ENCODE measurements at regions not wholly inside any gene's neighbourhood (a gene's known extent, or its start where the extent isn't known, plus 50 kb on each side); places are given as distances from the start of the nearest gene placed in this dataset.

DNA sequence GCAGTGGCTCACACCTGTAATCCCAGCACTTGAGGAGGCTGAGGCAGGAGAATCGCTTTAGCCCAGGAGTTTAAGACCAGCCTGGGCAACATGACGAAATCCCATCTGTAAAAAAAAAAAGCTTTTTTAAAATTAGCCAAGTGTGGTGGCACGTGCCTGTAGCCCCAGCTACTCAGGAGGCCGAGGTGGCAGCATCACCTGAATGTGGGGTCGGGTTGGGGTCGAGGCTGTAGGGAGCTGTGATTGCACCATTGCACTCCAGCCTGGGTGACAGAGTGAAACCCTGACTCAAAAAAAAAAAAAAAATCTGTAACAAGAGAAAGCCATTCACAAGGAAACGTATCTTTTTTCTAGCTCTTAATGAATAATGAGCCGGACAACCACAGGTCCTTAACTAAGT lies 74.7 kb upstream of the DLG1 start:
- WGBS (ENCODE audit: insufficient coverage), result 87% methylated on average over 5 of the region's 8 CpGs
- Mint-ChIP-seq H3K4me3 (no peak overlapping the region), H3K9me3 (peaks cover 0 to 2% (median 0%) of the 10 kb centered on the region in 7 donors), H3K27ac (no peak overlapping the region), H3K27me3 (ENCODE audit: low read depth in 3 of 3) (peaks cover 10 to 14% (median 12%) of the 10 kb centered on the region in 3 donors), H3K36me3 (no peaks in the 10 kb centered on the region), H3K4me1 (no peaks in the 10 kb centered on the region)
- TF ChIP-seq, protein P1, sequence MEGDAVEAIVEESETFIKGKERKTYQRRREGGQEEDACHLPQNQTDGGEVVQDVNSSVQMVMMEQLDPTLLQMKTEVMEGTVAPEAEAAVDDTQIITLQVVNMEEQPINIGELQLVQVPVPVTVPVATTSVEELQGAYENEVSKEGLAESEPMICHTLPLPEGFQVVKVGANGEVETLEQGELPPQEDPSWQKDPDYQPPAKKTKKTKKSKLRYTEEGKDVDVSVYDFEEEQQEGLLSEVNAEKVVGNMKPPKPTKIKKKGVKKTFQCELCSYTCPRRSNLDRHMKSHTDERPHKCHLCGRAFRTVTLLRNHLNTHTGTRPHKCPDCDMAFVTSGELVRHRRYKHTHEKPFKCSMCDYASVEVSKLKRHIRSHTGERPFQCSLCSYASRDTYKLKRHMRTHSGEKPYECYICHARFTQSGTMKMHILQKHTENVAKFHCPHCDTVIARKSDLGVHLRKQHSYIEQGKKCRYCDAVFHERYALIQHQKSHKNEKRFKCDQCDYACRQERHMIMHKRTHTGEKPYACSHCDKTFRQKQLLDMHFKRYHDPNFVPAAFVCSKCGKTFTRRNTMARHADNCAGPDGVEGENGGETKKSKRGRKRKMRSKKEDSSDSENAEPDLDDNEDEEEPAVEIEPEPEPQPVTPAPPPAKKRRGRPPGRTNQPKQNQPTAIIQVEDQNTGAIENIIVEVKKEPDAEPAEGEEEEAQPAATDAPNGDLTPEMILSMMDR (IDR thresholded peaks at IDR 0.05), result no peak
- H4K20me1 ChIP-seq (ENCODE audit: insufficient read depth, low read length), result no peaks in the 10 kb centered on the region
- H3K27ac ChIP-seq (ENCODE audit: low read depth in 1 of 2, low read length in 2 of 2), result no peak overlapping the region
- no peaks in the 10 kb centered on the region for H3K4me1 ChIP-seq (ENCODE audit: control insufficient read depth in 1 of 2, insufficient read depth in 2 of 2, low read length in 2 of 2)
- intact Hi-C loops (cut with micrococcal nuclease), result no loop called here
- H3K4me3 ChIP-seq (replicated peaks in 1 of 3; ENCODE audit: low read depth in 2 of 3, low read length in 3 of 3), result no peak overlapping the region
- no peak for DNase-seq
- H3K36me3 ChIP-seq (replicated peaks in 1 of 2; ENCODE audit: control insufficient read depth in 1 of 2, insufficient read depth in 2 of 2, low read length in 2 of 2), result no peaks in the 10 kb centered on the region
- H3K9ac ChIP-seq (ENCODE audit: insufficient read depth, low read length, poor library complexity, severe bottlenecking), result no peak overlapping the region
- no peaks in the 10 kb centered on the region for H3K9me3 ChIP-seq (replicated peaks in 1 of 2; ENCODE audit: control insufficient read depth in 1 of 2, insufficient read depth in 1 of 2, low read length in 2 of 2)
- H3K4me2 ChIP-seq (replicated peaks; ENCODE audit: extremely low read depth, low read length, poor library complexity, severe bottlenecking), result no peak overlapping the region
- H3K79me2 ChIP-seq (ENCODE audit: insufficient read depth, low read length), result no peaks in the 10 kb centered on the region
- H2AFZ ChIP-seq (ENCODE audit: insufficient read depth, low read depth, low read length, poor library complexity, severe bottlenecking), result no peak overlapping the region
- H3K27me3 ChIP-seq (ENCODE audit: control insufficient read depth in 2 of 2, insufficient read depth in 2 of 2, low read length in 2 of 2), result no peaks in the 10 kb centered on the region

DNA sequence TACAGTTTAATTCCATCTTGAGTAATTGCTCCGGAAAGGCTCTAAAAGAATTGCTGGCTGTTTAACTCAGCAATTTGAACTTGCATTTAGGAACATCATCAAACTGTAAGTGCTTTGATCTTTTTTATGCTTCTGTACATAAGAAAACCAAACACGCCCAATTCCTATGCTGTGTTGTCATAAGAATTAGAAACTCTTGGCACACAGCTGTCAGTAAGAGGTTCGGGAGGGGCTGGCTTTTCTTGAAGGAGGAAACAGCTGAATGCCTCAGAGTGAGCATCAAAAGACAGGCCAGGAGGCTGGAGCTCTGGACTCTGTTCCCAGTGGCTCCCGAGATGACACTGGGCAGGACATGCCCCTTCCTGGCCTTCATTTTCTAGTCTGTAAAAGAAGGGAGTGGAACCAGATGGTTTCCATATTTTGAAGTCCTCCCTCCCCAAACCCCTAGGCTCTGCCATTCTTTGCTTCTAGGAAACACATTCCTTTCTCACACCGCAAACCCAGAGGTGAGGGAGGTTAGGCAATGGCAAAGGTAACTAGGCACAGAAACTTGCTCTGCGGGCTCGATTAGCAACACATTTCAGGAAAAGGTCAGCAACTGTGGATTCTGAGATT lies 73.7 kb upstream of the DLG1 start:
- no peak overlapping the region for H3K9ac ChIP-seq (ENCODE audit: insufficient read depth, low read length, poor library complexity, severe bottlenecking)
- H3K9me3 ChIP-seq (replicated peaks in 1 of 2; ENCODE audit: control insufficient read depth in 1 of 2, insufficient read depth in 1 of 2, low read length in 2 of 2), result no peaks in the 10 kb centered on the region
- 88% methylated on average over 4 of the region's 7 CpGs for WGBS (ENCODE audit: insufficient coverage)
- no peaks in the 10 kb centered on the region for H4K20me1 ChIP-seq (ENCODE audit: insufficient read depth, low read length)
- TF ChIP-seq, protein P1 (IDR thresholded peaks at IDR 0.05), result no peak
- H3K4me2 ChIP-seq (replicated peaks; ENCODE audit: extremely low read depth, low read length, poor library complexity, severe bottlenecking), result no peak overlapping the region
- peaks cover 0 to 2% (median 0%) of the 10 kb centered on the region in 7 donors for H3K9me3 Mint-ChIP-seq
- no peak for DNase-seq
- H3K4me1 Mint-ChIP-seq, result no peaks in the 10 kb centered on the region
- no peaks in the 10 kb centered on the region for H3K27me3 ChIP-seq (ENCODE audit: control insufficient read depth in 2 of 2, insufficient read depth in 2 of 2, low read length in 2 of 2)
- no peaks in the 10 kb centered on the region for H3K4me1 ChIP-seq (ENCODE audit: control insufficient read depth in 1 of 2, insufficient read depth in 2 of 2, low read length in 2 of 2)
- peaks cover 10 to 14% (median 12%) of the 10 kb centered on the region in 3 donors for H3K27me3 Mint-ChIP-seq (ENCODE audit: low read depth in 3 of 3)
- H3K36me3 Mint-ChIP-seq, result no peaks in the 10 kb centered on the region
- no peak overlapping the region for H3K4me3 ChIP-seq (replicated peaks in 1 of 3; ENCODE audit: low read depth in 2 of 3, low read length in 3 of 3)
- no peaks in the 10 kb centered on the region for H3K36me3 ChIP-seq (replicated peaks in 1 of 2; ENCODE audit: control insufficient read depth in 1 of 2, insufficient read depth in 2 of 2, low read length in 2 of 2)
- H3K4me3 Mint-ChIP-seq, result no peak overlapping the region
- H3K79me2 ChIP-seq (ENCODE audit: insufficient read depth, low read length), result no peaks in the 10 kb centered on the region
- H3K27ac ChIP-seq (ENCODE audit: low read depth in 1 of 2, low read length in 2 of 2), result no peak overlapping the region
- intact Hi-C loops (cut with micrococcal nuclease), result no loop called here
- H2AFZ ChIP-seq (ENCODE audit: insufficient read depth, low read depth, low read length, poor library complexity, severe bottlenecking), result no peak overlapping the region
- H3K27ac Mint-ChIP-seq, result no peak overlapping the region
